HEK293 (cell line): ENCODE measurements at regions not wholly inside any gene's neighbourhood (a gene's known extent, or its start where the extent isn't known, plus 50 kb on each side); places are given as distances from the start of the nearest gene placed in this dataset.

ENCODE experiments used
- GLI4 ChIP-seq: fragments of 450-650 bp; formaldehyde crosslinking; IDR thresholded peaks from 2 replicates; pipeline ENCODE4 v1.5.1; 2016; ENCODE audit warnings: missing biosample characterization, missing genetic modification characterization
- HOXA7 ChIP-seq: sonication (generic); formaldehyde crosslinking; IDR thresholded peaks from 2 replicates; pipeline ENCODE4 v1.8.1; 2022; ENCODE audit warnings: missing genetic modification reagents, borderline replicate concordance
- YY1 ChIP-seq: fragments of 450-650 bp; formaldehyde crosslinking; IDR thresholded peaks from 2 replicates; pipeline ENCODE4 v1.5.1; 2018; ENCODE audit warnings: missing biosample characterization, missing genetic modification characterization
- ZBTB21 ChIP-seq: fragments of 450-650 bp; formaldehyde crosslinking; IDR thresholded peaks from 2 replicates; pipeline ENCODE4 v1.5.1; 2017; ENCODE audit warnings: missing biosample characterization, missing genetic modification characterization
- ZNF311 ChIP-seq: fragments of 450-650 bp; formaldehyde crosslinking; IDR thresholded peaks from 2 replicates; pipeline ENCODE4 v1.5.1; 2017; ENCODE audit warnings: missing biosample characterization, missing genetic modification characterization, borderline replicate concordance
- ZNF335 ChIP-seq: fragments of 450-650 bp; formaldehyde crosslinking; conservative IDR thresholded peaks from 2 replicates; pipeline ENCODE4 v1.5.1; 2016; ENCODE audit warnings: missing biosample characterization, missing genetic modification characterization
- TF ChIP-seq, protein P1 (sequence below): fragments of 450-650 bp; formaldehyde crosslinking; IDR thresholded peaks from 2 replicates; pipeline ENCODE4 v1.5.1; 2016; ENCODE audit warnings: missing biosample characterization, missing genetic modification characterization

DNA sequence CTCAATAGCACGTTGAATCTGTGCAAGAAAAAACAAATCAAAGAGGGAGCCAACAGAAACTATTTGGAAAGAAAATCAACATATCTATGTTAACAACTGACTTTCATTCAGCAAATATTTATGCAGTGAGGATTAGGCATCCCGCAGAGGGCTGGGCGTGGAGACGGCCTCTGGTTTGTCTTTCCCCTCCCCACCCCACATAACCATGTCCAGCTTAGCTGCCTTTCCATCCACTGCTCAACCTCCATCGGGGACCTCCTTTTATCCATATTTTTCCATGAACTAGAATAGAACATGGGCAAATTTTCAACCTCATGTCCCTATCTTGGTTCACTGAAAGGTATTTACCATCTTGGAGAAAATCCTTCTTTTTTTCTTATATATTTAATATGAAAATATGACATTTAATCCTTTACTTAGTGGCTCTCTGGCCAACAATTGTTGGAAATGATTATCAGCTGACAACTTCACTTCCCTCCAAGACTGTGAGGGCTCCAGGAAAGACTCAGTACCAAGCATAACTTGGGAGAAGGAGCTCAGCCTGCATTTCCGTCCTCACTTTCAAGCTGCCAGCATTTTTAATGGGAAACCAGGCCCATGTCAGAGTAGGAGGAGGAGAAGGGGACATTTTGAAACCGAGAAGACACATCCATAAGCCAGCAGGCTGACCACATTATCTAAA is 462.6 kb upstream of the MAF start:
- TF ChIP-seq YY1 (tag by site-specific recombination) (no peak), ZNF311 (no peak), ZBTB21 (no peak), GLI4 (tag by site-specific recombination) (no peak), HOXA7 (CRISPR knock-in tag) (no peak), ZNF335 (no peak)
- TF ChIP-seq, protein P1, sequence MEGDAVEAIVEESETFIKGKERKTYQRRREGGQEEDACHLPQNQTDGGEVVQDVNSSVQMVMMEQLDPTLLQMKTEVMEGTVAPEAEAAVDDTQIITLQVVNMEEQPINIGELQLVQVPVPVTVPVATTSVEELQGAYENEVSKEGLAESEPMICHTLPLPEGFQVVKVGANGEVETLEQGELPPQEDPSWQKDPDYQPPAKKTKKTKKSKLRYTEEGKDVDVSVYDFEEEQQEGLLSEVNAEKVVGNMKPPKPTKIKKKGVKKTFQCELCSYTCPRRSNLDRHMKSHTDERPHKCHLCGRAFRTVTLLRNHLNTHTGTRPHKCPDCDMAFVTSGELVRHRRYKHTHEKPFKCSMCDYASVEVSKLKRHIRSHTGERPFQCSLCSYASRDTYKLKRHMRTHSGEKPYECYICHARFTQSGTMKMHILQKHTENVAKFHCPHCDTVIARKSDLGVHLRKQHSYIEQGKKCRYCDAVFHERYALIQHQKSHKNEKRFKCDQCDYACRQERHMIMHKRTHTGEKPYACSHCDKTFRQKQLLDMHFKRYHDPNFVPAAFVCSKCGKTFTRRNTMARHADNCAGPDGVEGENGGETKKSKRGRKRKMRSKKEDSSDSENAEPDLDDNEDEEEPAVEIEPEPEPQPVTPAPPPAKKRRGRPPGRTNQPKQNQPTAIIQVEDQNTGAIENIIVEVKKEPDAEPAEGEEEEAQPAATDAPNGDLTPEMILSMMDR (tag by site-specific recombination) = no peak
